GM06990 (cell line): ENCODE measurements at regions not wholly inside any gene's neighbourhood (a gene's known extent, or its start where the extent isn't known, plus 50 kb on each side); places are given as distances from the start of the nearest gene placed in this dataset.

ENCODE experiments used
- DNase-seq: peaks from one replicate; pipeline ENCODE4 v3.0.0-alpha.2; 2011; ENCODE audit not compliant: insufficient read length; ENCODE audit errors: extremely low read depth
- H3K27me3 ChIP-seq: replicated peaks from 2 replicates; pipeline ENCODE4 v1.6.0; 2011; ENCODE audit warnings: low read length; ENCODE audit not compliant: control insufficient read depth, insufficient read depth
- H3K36me3 ChIP-seq: 2 replicates; pipeline ENCODE4 v1.5.1; 2011; ENCODE audit warnings: low read length; ENCODE audit not compliant: control insufficient read depth, insufficient read depth
- H3K4me3 ChIP-seq: replicated peaks from 2 replicates; pipeline ENCODE4 v1.5.1; 2011; ENCODE audit warnings: low read depth, mild to moderate bottlenecking, control low read depth, low read length
- CTCF ChIP-seq: IDR thresholded peaks from 2 replicates; pipeline ENCODE4 v1.5.1; 2011; ENCODE audit warnings: low read length, control low read depth, mild to moderate bottlenecking, inconsistent platforms; ENCODE audit not compliant: insufficient read depth, poor library complexity, severe bottlenecking

- no peaks in the 10 kb centered on the region for H3K36me3 ChIP-seq
- H3K4me3 ChIP-seq: no peak overlapping the region
- DNase-seq: no peak
- H3K27me3 ChIP-seq: peaks cover 1% of the 10 kb centered on the region; the same call in 1 of the 2 replicates
- TF ChIP-seq CTCF: no peak
These were observed 105.7 kb upstream of the KCTD1 start for GRCh38 chr18:26653943-26654615.

- H3K27me3 ChIP-seq: peaks cover 1% of the 10 kb centered on the region; the same call in 1 of the 2 replicates
- TF ChIP-seq CTCF: no peak
- no peak for DNase-seq
- no peak overlapping the region for H3K4me3 ChIP-seq
- H3K36me3 ChIP-seq: no peaks in the 10 kb centered on the region
These were observed 104.1 kb upstream of the KCTD1 start for GRCh38 chr18:26652501-26652900.

DNA sequence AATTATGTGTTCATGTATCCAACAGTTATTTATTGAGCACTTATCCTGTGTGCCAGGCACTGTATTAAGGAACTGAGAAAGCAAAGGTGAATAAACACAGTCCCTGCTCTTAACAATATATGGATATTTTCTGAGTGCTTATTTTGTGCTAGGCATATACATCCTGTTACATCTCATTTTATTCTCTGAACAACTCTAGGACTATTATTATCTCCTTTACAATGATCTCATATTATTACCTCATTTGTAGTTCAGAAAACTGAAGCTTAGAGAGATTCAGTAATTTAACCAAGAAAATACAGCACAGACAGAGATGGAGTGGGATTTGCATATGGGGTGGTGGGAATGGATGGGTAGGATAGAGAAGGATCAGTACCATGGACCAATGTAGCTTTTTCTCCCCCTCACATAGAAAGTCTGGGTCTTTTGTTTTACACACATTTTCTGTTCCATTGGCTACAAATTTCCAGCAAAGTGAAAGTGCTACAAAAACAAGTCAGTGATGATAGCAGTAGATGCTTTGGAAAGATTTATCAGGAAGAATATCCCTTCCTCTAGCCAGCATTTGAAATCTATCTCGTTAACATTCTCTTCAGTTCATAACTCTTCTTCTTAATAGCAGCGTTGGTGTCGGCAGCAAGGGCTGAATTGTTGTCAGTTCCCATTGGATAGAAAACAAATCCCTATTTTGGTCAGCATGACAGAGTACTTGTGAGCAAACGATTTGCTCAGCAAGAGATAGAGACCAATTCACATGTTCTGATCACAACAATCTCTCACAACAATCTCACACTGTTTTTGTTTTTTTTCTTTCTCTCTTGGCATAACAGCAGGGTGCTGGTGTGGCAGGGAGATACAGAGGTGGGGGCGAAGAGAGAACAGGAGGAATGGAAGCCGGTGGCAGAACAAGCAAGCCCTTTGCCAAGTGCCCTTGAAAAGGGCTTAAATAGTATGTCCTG, 102.2 kb upstream of the KCTD1 start:
- Histone ChIP-seq H3K4me3 (no peak overlapping the region), H3K27me3 (peaks cover 1% of the 10 kb centered on the region; the same call in 1 of the 2 replicates), H3K36me3 (no peaks in the 10 kb centered on the region)
- DNase-seq: no peak
- no peak for TF ChIP-seq CTCF

GRCh38 chr18:26649193-26649543, 100.8 kb upstream of the KCTD1 start:
- H3K4me3 ChIP-seq: no peak overlapping the region
- no peaks in the 10 kb centered on the region for H3K27me3 ChIP-seq
- H3K36me3 ChIP-seq: no peaks in the 10 kb centered on the region
- no peak for DNase-seq
- no peak for TF ChIP-seq CTCF

- no peaks in the 10 kb centered on the region for H3K36me3 ChIP-seq
- no peak for TF ChIP-seq CTCF
These were observed 100.3 kb upstream of the KCTD1 start for GRCh38 chr18:26648509-26649192.

More at GRCh38 chr18:26648509-26649192, 100.3 kb upstream of the KCTD1 start:
- DNase-seq: no peak
- H3K27me3 ChIP-seq: no peaks in the 10 kb centered on the region
- H3K4me3 ChIP-seq: no peak overlapping the region
